PC-3 (cell line): ENCODE measurements at regions not wholly inside any gene's neighbourhood (a gene's known extent, or its start where the extent isn't known, plus 50 kb on each side); places are given as distances from the start of the nearest gene placed in this dataset.

Experiments
- EZH2 ChIP-seq: fragments of 300-600 bp; sonication (generic); IDR thresholded peaks from one replicate; pipeline ENCODE4 v1.6.1; 2017; ENCODE audit warnings: antibody characterized with exemption, mild to moderate bottlenecking, low read length; ENCODE audit not compliant: unreplicated experiment
- EZH2phosphoT487 ChIP-seq: fragments of 300-600 bp; sonication (generic); IDR thresholded peaks from 2 replicates; pipeline ENCODE4 v1.6.1; 2018; ENCODE audit warnings: mild to moderate bottlenecking, antibody characterized with exemption, low read length, borderline replicate concordance
- TF ChIP-seq, protein P1 (sequence below): fragments of 300-600 bp; sonication (generic); conservative IDR thresholded peaks from 2 replicates; pipeline ENCODE4 v1.5.1; 2017; ENCODE audit warnings: antibody characterized with exemption, low read depth, mild to moderate bottlenecking, low read length

DNA sequence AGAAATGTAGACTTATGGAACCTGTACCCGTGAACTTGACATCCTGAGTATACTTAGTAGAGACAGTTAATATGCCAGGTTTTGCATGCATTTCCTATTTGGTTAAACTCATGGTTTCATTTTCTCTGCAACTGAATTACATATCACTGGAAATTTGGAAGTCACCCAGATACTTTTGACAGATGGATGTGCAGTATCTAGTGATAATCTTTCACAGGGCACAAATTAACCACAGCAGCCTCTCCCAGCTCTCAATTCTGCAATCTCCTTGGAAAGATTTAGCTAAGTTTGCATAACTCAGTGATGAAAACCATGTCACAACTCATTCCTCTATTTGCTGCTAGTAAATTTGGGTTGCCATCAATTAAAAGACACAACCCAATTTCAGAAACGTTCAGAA lies 162.3 kb upstream of the TPM1 start:
- TF ChIP-seq, protein P1, sequence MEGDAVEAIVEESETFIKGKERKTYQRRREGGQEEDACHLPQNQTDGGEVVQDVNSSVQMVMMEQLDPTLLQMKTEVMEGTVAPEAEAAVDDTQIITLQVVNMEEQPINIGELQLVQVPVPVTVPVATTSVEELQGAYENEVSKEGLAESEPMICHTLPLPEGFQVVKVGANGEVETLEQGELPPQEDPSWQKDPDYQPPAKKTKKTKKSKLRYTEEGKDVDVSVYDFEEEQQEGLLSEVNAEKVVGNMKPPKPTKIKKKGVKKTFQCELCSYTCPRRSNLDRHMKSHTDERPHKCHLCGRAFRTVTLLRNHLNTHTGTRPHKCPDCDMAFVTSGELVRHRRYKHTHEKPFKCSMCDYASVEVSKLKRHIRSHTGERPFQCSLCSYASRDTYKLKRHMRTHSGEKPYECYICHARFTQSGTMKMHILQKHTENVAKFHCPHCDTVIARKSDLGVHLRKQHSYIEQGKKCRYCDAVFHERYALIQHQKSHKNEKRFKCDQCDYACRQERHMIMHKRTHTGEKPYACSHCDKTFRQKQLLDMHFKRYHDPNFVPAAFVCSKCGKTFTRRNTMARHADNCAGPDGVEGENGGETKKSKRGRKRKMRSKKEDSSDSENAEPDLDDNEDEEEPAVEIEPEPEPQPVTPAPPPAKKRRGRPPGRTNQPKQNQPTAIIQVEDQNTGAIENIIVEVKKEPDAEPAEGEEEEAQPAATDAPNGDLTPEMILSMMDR: no peak
- no peak for TF ChIP-seq EZH2
- TF ChIP-seq EZH2phosphoT487: no peak
